Endometrial microvascular endothelial cells (primary cell): ENCODE measurements at regions not wholly inside any gene's neighbourhood (a gene's known extent, or its start where the extent isn't known, plus 50 kb on each side); places are given as distances from the start of the nearest gene placed in this dataset.

ENCODE experiments used
- in situ Hi-C: cut with HindIII; loops from 2 replicates; pipeline ENCODE4 v1.10.0; 2017; ENCODE audit warnings: low sequenced_read_pairs, low pct_unique_long_range_greater_than_20kb; ENCODE audit errors: inconsistent ontology term

DNA sequence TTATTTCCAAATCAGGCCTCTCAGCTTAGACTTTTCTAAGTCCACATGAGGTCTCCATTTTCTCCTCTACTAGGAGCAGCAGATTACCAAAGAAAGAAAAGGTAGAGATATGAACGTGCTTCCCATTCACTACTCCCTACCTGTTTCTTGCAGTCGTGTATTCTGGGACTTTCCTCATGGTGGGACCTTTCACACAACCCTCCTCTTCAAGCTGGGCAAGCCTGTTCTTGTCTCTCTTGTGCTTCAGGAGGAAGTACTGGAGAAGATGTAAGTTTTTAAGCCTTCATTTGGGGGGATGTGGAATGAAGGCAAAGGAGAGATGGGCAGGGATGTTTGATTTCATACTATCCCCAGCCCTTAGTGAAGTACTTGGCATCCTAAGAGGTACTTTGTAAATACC lies 128.8 kb upstream of the SESN3 start:
- in situ Hi-C loops: no loop called here

- in situ Hi-C loops: no loop called here
Measured at GRCh38 chr11:95359341-95359663, 128.3 kb upstream of the SESN3 start.

DNA sequence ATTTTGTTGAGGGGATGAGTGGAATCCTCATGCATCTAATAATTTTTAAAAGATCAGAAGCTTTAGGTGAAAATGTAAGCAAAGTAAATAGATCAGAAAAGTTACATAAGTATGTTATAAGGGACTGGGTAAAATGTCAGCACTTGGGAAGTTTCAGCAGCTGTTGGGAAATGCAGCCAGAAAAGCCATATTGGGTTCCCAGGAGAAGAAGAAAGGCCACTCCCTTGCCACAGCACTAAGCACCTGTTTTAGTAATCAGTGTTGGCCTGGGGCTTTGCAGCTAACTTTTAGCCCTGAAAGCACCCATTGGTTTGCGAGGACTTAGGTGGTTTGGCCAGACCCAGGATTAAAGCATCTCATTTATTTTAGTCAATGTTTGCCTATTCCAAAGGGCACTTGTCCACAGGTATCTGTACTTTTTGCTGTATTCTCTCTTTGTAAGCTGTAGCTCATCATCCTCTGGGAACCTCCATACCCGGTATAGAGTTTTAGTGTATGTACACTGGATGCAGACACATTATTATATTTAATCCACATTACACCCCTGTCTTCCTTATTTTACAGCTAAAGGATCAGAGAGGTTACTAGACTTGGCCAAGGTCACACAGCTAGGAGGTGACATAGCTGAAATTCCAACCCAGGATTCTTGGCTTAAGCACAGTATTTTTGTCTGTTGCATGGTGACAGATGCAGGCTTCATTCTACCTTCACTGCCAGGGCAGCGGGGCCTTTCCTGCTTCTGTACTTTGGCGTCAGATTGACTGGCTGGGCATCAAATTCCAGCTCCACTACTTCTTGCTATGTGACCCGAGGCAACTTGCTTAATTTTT lies 127.7 kb upstream of the SESN3 start:
- in situ Hi-C loops: no loop called here

DNA sequence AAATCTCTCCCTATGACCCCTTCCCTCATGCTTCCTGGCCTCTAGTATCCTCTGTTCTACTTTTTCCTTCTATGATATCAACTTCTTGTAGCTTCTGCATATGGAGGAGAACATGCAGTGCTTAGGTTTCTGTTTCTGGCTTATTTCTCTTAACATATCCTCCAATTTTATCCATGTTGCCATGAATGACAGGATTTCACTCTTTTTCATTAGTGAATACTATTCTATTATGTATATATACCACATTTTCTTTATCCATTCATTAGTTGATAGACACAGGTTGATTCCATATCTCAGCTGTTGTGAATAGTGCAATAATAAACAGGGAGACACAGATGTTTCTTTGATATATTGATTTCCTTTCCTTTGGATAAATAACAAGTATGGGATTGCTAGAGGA lies 123.3 kb upstream of the SESN3 start:
- in situ Hi-C loops: no loop called here

GRCh38 chr11:95353706-95354105 lies 122.7 kb upstream of the SESN3 start:
- in situ Hi-C loops: no loop called here

- in situ Hi-C loops: no loop called here
Measured at GRCh38 chr11:95352733-95353346, 121.8 kb upstream of the SESN3 start.

DNA sequence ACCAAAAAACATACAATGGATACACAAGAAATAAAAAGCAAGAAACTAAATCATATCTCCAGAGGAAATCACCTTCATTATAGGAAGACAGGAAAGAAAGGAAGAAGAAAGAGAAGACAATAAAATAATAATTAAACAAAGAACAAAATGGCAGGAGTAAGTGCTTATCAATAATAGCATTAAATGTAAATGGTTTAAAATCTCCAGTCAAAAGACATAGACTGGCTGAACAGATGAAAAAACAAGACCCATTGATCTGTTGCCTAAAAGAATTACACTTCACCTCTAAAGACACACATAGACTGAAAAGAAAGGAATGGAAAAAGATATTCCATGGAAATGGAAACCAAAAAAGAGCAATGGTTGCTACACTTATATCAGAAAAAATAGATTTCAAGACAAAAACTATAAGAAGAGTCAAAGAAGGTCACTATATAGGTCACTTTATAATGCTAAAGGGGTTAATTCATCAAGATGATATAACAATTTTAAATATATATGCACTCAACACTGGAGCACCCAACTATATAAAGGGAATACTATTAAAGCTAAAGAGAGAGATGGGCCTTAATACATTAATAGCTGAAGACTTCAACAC lies 118.4 kb upstream of the SESN3 start:
- in situ Hi-C loops: no loop called here

GRCh38 chr11:95346265-95346664 lies 115.3 kb upstream of the SESN3 start:
- in situ Hi-C loops: no loop called here

GRCh38 chr11:95345651-95346050 lies 114.6 kb upstream of the SESN3 start:
- in situ Hi-C loops: no loop called here

DNA sequence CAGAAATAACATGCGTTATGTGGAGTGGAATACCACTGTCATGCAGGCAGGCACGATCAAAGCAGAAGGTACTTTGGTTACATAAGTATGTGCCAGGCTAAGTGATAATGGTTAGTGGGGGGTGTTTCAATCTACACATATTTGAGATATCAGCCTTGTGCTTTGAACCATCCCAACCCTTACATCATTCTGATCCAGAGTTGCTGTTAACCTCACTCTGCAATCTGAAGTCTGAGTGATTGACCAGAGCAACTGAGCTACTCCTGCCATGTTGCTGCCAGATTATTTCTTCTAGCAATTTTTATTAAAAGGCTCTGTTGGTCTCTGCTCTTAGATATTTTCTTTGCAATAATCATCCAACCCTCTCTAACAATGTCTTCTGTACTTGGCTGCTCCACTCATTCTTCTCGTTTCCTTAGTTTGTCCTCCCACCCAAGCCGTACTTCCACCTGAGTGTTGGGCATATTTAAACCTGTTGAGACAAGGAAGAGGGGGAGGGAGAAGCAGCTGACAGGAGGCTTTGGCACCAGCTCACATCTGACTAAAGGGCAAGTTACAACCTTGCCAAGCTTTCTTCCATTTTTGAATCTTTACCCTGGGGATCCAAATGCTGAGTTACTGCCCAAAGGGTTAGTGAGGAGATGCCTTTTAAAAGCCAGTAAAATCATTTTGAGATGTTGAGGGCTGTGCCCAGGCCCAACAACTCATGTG lies 114.1 kb upstream of the SESN3 start:
- in situ Hi-C loops: no loop called here

- in situ Hi-C loops: no loop called here
Measured at GRCh38 chr11:95341221-95341620, 110.2 kb upstream of the SESN3 start.

GRCh38 chr11:95339086-95339901 lies 108.3 kb upstream of the SESN3 start:
- in situ Hi-C loops: no loop called here

DNA sequence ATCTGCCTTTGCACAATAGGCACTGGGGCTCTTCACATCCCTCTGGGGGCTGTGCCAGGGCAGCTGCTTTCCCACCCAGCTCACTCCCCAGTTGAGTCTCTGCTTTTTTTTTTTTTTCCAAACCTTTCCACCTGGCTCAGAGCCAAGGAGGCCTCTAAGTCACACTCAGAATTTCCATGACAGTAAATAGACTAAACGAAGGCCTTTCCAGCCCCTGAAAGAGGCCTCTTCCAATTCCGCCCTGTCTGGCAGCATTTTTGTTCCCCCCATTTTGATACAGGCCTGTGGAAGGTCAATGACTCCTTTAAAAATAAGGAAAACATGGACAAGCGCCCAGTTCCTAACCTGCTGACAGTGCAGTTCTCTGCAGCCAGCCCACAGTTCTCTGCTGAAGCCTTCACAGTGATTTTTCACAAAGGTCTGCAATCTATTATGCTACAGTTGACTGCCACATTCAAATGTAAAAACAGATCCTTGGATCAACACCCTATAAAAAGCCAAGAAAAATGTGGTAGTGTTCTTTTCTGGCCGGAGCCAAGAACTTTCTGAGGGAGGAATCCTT lies 107.5 kb upstream of the SESN3 start:
- in situ Hi-C loops: no loop called here

DNA sequence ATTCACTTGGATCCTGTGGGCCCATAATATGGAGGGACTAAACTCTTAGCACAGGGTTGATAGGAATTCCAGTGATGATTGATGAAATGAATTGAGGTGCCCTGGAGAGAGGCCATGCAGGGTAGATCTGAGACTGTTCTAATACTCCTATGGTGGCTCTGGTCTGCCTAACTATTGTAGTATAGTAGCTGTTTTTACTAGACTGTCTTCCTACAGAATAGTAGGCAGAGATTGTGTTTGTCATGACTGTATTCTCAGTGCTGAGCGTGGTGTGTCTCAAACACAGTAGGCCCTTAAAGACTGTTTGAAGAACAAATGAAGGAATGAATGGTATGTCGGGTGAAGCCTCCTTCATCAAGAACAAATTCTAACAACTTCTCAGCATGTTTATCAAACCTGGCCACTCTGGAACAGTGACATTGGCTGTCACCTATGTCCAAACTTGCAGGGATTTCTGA lies 107.0 kb upstream of the SESN3 start:
- in situ Hi-C loops: no loop called here

DNA sequence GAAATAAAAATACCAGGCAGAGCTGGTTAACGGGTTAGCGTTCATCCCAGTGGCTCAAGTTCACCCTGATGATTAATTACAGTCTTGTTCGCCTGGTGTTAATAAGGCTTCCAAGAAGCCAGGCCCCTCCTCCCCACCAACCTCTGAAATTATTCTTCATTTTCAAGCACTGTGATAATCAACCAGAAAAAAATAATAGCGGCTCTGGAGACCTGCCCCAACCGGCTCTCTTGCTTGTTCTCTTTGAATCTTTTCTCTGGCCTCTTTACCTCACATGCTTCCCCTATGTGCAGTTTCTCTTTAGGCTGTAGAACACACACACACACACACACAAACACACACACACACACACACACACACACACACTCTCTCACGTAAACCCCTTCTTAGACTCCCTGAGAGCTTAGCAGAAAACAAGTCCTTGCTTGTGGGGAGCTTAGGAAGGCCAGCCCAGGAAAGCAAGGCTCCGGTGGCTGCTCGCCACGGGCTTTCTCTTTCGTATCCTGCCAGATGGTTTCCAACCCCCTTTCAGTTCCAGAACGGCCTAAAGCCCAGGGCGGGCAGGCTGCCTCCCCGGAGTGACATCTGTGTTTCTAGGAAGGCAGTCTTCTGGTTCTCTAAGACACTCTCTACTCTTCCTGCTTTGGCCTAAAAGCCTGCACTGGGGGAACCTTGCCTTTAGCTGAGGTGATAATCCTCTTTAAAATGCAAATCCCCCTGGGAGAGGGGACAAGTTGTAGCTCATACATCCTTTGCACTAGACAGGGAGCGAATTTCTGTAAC lies 106.4 kb upstream of the SESN3 start:
- in situ Hi-C loops: no loop called here

DNA sequence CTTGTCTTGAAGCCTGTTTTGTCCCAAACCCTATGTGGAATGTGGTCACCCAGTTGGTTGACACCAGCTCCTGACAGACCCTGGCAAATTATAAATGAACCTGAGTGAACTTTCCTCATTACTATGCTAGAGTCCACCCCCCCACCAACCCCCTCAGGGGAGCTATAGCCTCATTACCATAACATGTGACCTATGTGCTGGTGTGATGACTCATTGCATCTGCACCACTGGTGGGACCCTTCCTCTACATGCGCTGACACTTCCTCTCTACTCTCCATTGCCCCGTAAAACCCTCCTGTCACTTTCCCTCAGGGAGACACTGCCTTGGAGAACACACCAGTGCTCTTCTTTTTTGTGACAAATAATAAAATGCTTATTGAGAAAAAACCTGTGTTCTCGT lies 105.0 kb upstream of the SESN3 start:
- in situ Hi-C loops: no loop called here

GRCh38 chr11:95331161-95331560 lies 100.2 kb upstream of the SESN3 start:
- in situ Hi-C loops: no loop called here

GRCh38 chr11:95330302-95330701 lies 99.3 kb upstream of the SESN3 start:
- in situ Hi-C loops: no loop called here
